ENCODE measurements at regions not wholly inside any gene's neighbourhood (a gene's known extent, or its start where the extent isn't known, plus 50 kb on each side); places are given as distances from the start of the nearest gene placed in this dataset.

GRCh38 chr4:167541286-167541685, 307.0 kb upstream of the SPOCK3 start:
- TF ChIP-seq PRDM4 (tag by site-specific recombination; IDR thresholded peaks at IDR 0.05), result no peak
- TF ChIP-seq KLF16 (tag by site-specific recombination; IDR thresholded peaks at IDR 0.05), result no peak
- no peak for TF ChIP-seq ZNF639 (tag by site-specific recombination; IDR thresholded peaks at IDR 0.05)
- no peak for TF ChIP-seq ZNF660 (tag by site-specific recombination; IDR thresholded peaks at IDR 0.05)
- no peak for TF ChIP-seq CTCF (tag by site-specific recombination; IDR thresholded peaks at IDR 0.05)
- TF ChIP-seq TSHZ1 (tag by site-specific recombination; IDR thresholded peaks at IDR 0.05; ENCODE audit: borderline replicate concordance), result no peak
- no peak for TF ChIP-seq ZBTB10 (tag by site-specific recombination; IDR thresholded peaks at IDR 0.05)
- no peak for TF ChIP-seq ZNF202 (tag by site-specific recombination; IDR thresholded peaks at IDR 0.05; ENCODE audit: borderline replicate concordance)
- TF ChIP-seq ZNF184 (tag by site-specific recombination; IDR thresholded peaks at IDR 0.05), result no peak
- TF ChIP-seq ZNF274 (IDR thresholded peaks at IDR 0.05; ENCODE audit: low read length), result no peak
- TF ChIP-seq ZNF274 (tag by site-specific recombination; IDR thresholded peaks at IDR 0.05; ENCODE audit: borderline replicate concordance), result no peak
